H9 (cell line): ENCODE measurements at regions not wholly inside any gene's neighbourhood (a gene's known extent, or its start where the extent isn't known, plus 50 kb on each side); places are given as distances from the start of the nearest gene placed in this dataset.

ENCODE experiments used
- DNase-seq: peaks from one replicate; pipeline ENCODE4 v3.0.0-alpha.2; 2017
- H2AFZ ChIP-seq: one replicate; pipeline ENCODE4 v1.6.1; 2013; ENCODE audit warnings: mild to moderate bottlenecking, low read length, control low read depth, moderate library complexity
- H2AK5ac ChIP-seq: 2 replicates; pipeline ENCODE4 v1.6.1; 2013; ENCODE audit warnings: low read length, control low read depth, mixed read lengths; ENCODE audit not compliant: insufficient read length
- H2BK120ac ChIP-seq: one replicate; pipeline ENCODE4 v1.6.1; 2013; ENCODE audit warnings: low read depth, mild to moderate bottlenecking, low read length, control low read depth, inconsistent platforms; ENCODE audit not compliant: poor library complexity, severe bottlenecking
- H2BK12ac ChIP-seq: 2 replicates; pipeline ENCODE4 v1.6.1; 2013; ENCODE audit warnings: low read length, control low read depth, mixed read lengths, low read depth; ENCODE audit not compliant: insufficient read length
- H2BK15ac ChIP-seq: 2 replicates; pipeline ENCODE4 v1.6.1; 2013; ENCODE audit warnings: low read depth, low read length, control low read depth
- H2BK20ac ChIP-seq: one replicate; pipeline ENCODE4 v1.6.1; 2013; ENCODE audit warnings: low read depth, mild to moderate bottlenecking, low read length, control low read depth, inconsistent platforms; ENCODE audit not compliant: poor library complexity, severe bottlenecking
- H2BK5ac ChIP-seq: 2 replicates; pipeline ENCODE4 v1.6.1; 2013; ENCODE audit warnings: low read length, control low read depth, mixed read lengths; ENCODE audit not compliant: insufficient read length
- H3K14ac ChIP-seq: 2 replicates; pipeline ENCODE4 v1.6.1; 2013; ENCODE audit warnings: low read length, control low read depth; ENCODE audit not compliant: insufficient read depth
- H3K18ac ChIP-seq: 2 replicates; pipeline ENCODE4 v1.6.1; 2013; ENCODE audit warnings: low read depth, mild to moderate bottlenecking, mixed read lengths, low read length, control low read depth; ENCODE audit not compliant: insufficient read length
- H3K23ac ChIP-seq: 2 replicates; pipeline ENCODE4 v1.6.1; 2013; ENCODE audit warnings: low read length, control low read depth, mixed read lengths, low read depth; ENCODE audit not compliant: insufficient read length
- H3K23me2 ChIP-seq: 2 replicates; pipeline ENCODE4 v1.6.1; 2013; ENCODE audit warnings: low read depth, mild to moderate bottlenecking, mixed read lengths, low read length, control low read depth; ENCODE audit not compliant: insufficient read length, poor library complexity, severe bottlenecking
- H3K27ac ChIP-seq: 2 replicates; pipeline ENCODE4 v1.5.1; 2013; ENCODE audit warnings: low read length, control low read depth, mixed read lengths, low read depth; ENCODE audit not compliant: insufficient read length
- H3K27me3 ChIP-seq: 2 replicates; pipeline ENCODE4 v1.6.1; 2013; ENCODE audit warnings: low read length, control low read depth, inconsistent platforms; ENCODE audit not compliant: insufficient read depth
- H3K4ac ChIP-seq: 2 replicates; pipeline ENCODE4 v1.6.1; 2013; ENCODE audit warnings: low read depth, mild to moderate bottlenecking, control low read depth, inconsistent platforms, low read length, moderate library complexity
- H3K4me1 ChIP-seq: 2 replicates; pipeline ENCODE4 v1.6.1; 2013; ENCODE audit warnings: low read length, control low read depth, inconsistent platforms; ENCODE audit not compliant: insufficient read depth
- H3K4me2 ChIP-seq: 2 replicates; pipeline ENCODE4 v1.6.1; 2013; ENCODE audit warnings: low read length, control low read depth, mixed read lengths; ENCODE audit not compliant: insufficient read length, insufficient read depth
- H3K56ac ChIP-seq: 2 replicates; pipeline ENCODE4 v1.6.1; 2013; ENCODE audit warnings: low read depth, mild to moderate bottlenecking, mixed read lengths, low read length, control low read depth; ENCODE audit not compliant: insufficient read length
- H3K79me1 ChIP-seq: 2 replicates; pipeline ENCODE4 v1.6.1; 2013; ENCODE audit warnings: low read depth, mild to moderate bottlenecking, moderate library complexity, low read length, control low read depth, inconsistent platforms; ENCODE audit not compliant: insufficient read depth, poor library complexity, severe bottlenecking
- H3K79me2 ChIP-seq: 2 replicates; pipeline ENCODE4 v1.6.1; 2013; ENCODE audit warnings: low read length, control low read depth, inconsistent platforms; ENCODE audit not compliant: insufficient read depth
- H3K9ac ChIP-seq: 2 replicates; pipeline ENCODE4 v1.6.1; 2013; ENCODE audit warnings: low read length, control low read depth, mixed read lengths; ENCODE audit not compliant: insufficient read length; ENCODE audit errors: extremely low read depth
- H3K9me3 ChIP-seq: one replicate; pipeline ENCODE4 v1.6.1; 2013; ENCODE audit warnings: low read depth, low read length, inconsistent platforms; ENCODE audit not compliant: control insufficient read depth
- H3T11ph ChIP-seq: one replicate; pipeline ENCODE4 v1.6.1; 2013; ENCODE audit warnings: mild to moderate bottlenecking, low read length, control low read depth, inconsistent platforms
- H4K20me1 ChIP-seq: one replicate; pipeline ENCODE4 v1.6.1; 2013; ENCODE audit not compliant: control insufficient read depth, insufficient read length, insufficient read depth
- H4K5ac ChIP-seq: 2 replicates; pipeline ENCODE4 v1.6.1; 2013; ENCODE audit warnings: low read depth, mild to moderate bottlenecking, mixed read lengths, low read length, control low read depth; ENCODE audit not compliant: insufficient read length
- H4K8ac ChIP-seq: replicated peaks from 2 replicates; pipeline ENCODE4 v1.6.1; 2013; ENCODE audit warnings: low read length, control low read depth, mixed read lengths, low read depth; ENCODE audit not compliant: insufficient read length
- H4K91ac ChIP-seq: 2 replicates; pipeline ENCODE4 v1.6.1; 2013; ENCODE audit warnings: low read depth, mild to moderate bottlenecking, moderate library complexity, mixed read lengths, low read length, control low read depth; ENCODE audit not compliant: insufficient read length
- H3K27ac Mint-ChIP-seq, 3 experiments: 2 replicates in 2 of 3; 3 replicates in 1 of 3; pipeline ENCODE4 v1.8.0; 2020 to 2021; ENCODE audit warnings: mixed read lengths in 3 of 3, mild to moderate bottlenecking in 1 of 3, moderate library complexity in 1 of 3
- H3K27me3 Mint-ChIP-seq: 2 replicates; pipeline ENCODE4 v1.8.0; 2021; ENCODE audit warnings: low read depth, mild to moderate bottlenecking, moderate library complexity, mixed read lengths
- H3K36me3 Mint-ChIP-seq, 3 experiments: 2 replicates in 2 of 3; 3 replicates in 1 of 3; pipeline ENCODE4 v1.8.0; 2020 to 2021; ENCODE audit warnings: low read depth in 3 of 3, mixed read lengths in 3 of 3; ENCODE audit not compliant: insufficient read depth in 1 of 3
- H3K4me1 Mint-ChIP-seq, 2 experiments: 2 replicates each; pipeline ENCODE4 v1.8.0; 2020; ENCODE audit warnings: mixed read lengths in 2 of 2
- H3K4me3 Mint-ChIP-seq, 2 experiments: 2 replicates in 1 of 2; 3 replicates in 1 of 2; pipeline ENCODE4 v1.8.0; 2020 to 2021; ENCODE audit warnings: mild to moderate bottlenecking in 2 of 2, mixed read lengths in 2 of 2, moderate library complexity in 1 of 2
- H3K9me3 Mint-ChIP-seq, 2 experiments: 2 replicates in 1 of 2; 3 replicates in 1 of 2; pipeline ENCODE4 v1.8.0; 2020; ENCODE audit warnings: mild to moderate bottlenecking in 2 of 2, mixed read lengths in 2 of 2, moderate library complexity in 1 of 2
- WGBS: extraction: QIAGEN DNeasy Blood & Tissue Kit; methylation state at CpG from one replicate; pipeline ENCODE4 v1.1.7; 2013; ENCODE audit warnings: missing lambda C conversion rate, low lambda C conversion rate, mixed read lengths; ENCODE audit not compliant: insufficient read length; ENCODE audit errors: extremely low coverage; 5-methylcytosine and 5-hydroxymethylcytosine counted together
- TF ChIP-seq, protein P1 (sequence below): fragments of 200-600 bp; sonication (generic); conservative IDR thresholded peaks from 3 replicates; pipeline ENCODE4 v1.8.0; 2021; ENCODE audit warnings: antibody characterized with exemption, mild to moderate bottlenecking

DNA sequence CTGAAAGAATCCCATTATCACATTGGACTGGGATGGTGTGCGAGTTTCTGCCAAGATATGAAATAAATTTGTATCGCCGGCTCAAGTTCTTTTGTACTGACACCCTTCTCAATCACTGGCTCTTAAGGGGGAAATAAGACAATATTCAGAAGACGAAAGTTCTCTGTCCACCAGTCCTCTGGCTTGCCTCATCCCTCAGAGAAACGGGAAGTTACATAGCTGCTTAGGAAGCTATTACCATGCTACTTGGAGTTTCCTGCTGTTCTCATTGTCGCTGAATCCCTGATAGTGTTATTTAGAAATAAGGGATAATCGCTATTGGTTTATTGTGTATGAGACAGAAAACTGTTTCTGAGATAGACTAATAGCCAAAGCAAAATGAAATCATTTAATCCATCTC is 205.0 kb upstream of the ZNF521 start:
- Histone ChIP-seq H3K79me1 (no peaks in the 10 kb centered on the region), H2BK5ac (no peak overlapping the region), H3K4ac (no peak overlapping the region), H3K4me1 (no peaks in the 10 kb centered on the region), H2BK15ac (no peak overlapping the region), H3K9me3 (no peaks in the 10 kb centered on the region), H2BK120ac (no peak overlapping the region), H3T11ph (no peak overlapping the region), H3K56ac (no peak overlapping the region), H2BK20ac (no peak overlapping the region), H4K91ac (no peak overlapping the region), H3K79me2 (no peaks in the 10 kb centered on the region), H3K18ac (no peak overlapping the region), H3K14ac (no peak overlapping the region), H3K23ac (no peak overlapping the region), H3K4me2 (no peak overlapping the region), H2AFZ (no peak overlapping the region), H3K9ac (no peak overlapping the region), H2BK12ac (no peak overlapping the region), H4K8ac (no peak overlapping the region), H4K20me1 (no peaks in the 10 kb centered on the region), H3K27ac (no peak overlapping the region), H2AK5ac (no peak overlapping the region), H3K23me2 (no peaks in the 10 kb centered on the region), H3K27me3 (no peaks in the 10 kb centered on the region), H4K5ac (no peak overlapping the region)
- TF ChIP-seq, protein P1, sequence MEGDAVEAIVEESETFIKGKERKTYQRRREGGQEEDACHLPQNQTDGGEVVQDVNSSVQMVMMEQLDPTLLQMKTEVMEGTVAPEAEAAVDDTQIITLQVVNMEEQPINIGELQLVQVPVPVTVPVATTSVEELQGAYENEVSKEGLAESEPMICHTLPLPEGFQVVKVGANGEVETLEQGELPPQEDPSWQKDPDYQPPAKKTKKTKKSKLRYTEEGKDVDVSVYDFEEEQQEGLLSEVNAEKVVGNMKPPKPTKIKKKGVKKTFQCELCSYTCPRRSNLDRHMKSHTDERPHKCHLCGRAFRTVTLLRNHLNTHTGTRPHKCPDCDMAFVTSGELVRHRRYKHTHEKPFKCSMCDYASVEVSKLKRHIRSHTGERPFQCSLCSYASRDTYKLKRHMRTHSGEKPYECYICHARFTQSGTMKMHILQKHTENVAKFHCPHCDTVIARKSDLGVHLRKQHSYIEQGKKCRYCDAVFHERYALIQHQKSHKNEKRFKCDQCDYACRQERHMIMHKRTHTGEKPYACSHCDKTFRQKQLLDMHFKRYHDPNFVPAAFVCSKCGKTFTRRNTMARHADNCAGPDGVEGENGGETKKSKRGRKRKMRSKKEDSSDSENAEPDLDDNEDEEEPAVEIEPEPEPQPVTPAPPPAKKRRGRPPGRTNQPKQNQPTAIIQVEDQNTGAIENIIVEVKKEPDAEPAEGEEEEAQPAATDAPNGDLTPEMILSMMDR: no peak
- Mint-ChIP-seq H3K27me3 (no peaks in the 10 kb centered on the region; the same call in 1 of the 2 replicates), H3K4me1 (no peaks in the 10 kb centered on the region), H3K27ac (no peak overlapping the region; a peak in 1 of 7 replicates), H3K4me3 (no peak overlapping the region), H3K36me3 (no peaks in the 10 kb centered on the region; a peak in 1 of 7 replicates), H3K9me3 (no peaks in the 10 kb centered on the region)
- WGBS: no CpG with 5 or more reads among the region's 7 CpGs
- DNase-seq: no peak
